OCI-LY1 (cell line): ENCODE measurements at regions not wholly inside any gene's neighbourhood (a gene's known extent, or its start where the extent isn't known, plus 50 kb on each side); places are given as distances from the start of the nearest gene placed in this dataset.

Experiments used
- H2AFZ ChIP-seq: fragments of 200-600 bp; sonication (generic), shearing (Covaris generic); 2 replicates; pipeline ENCODE4 v1.6.0; 2014; ENCODE audit warnings: antibody characterized with exemption, mild to moderate bottlenecking, low read length
- H3F3A ChIP-seq: fragments of 200-600 bp; sonication (generic), shearing (Covaris generic); 2 replicates; pipeline ENCODE4 v1.6.0; 2014; ENCODE audit warnings: mild to moderate bottlenecking, antibody characterized with exemption, low read length, moderate library complexity; ENCODE audit not compliant: insufficient read depth
- H3K27ac ChIP-seq: fragments of 200-600 bp; sonication (generic); 2 replicates; pipeline ENCODE4 v1.5.1; 2014; ENCODE audit warnings: low read length, mixed run types, mild to moderate bottlenecking, low read depth; ENCODE audit not compliant: poor library complexity, severe bottlenecking
- H3K27me3 ChIP-seq: fragments of 200-600 bp; sonication (generic); 2 replicates; pipeline ENCODE4 v1.6.0; 2014; ENCODE audit warnings: antibody characterized with exemption, mild to moderate bottlenecking, low read length, moderate library complexity; ENCODE audit not compliant: insufficient read depth
- H3K36me3 ChIP-seq: fragments of 200-600 bp; sonication (generic); 2 replicates; pipeline ENCODE4 v1.6.1; 2014; ENCODE audit warnings: mild to moderate bottlenecking, antibody characterized with exemption, low read length, moderate library complexity, mixed read lengths; ENCODE audit not compliant: insufficient read depth
- H3K4me1 ChIP-seq: fragments of 200-600 bp; sonication (generic); 2 replicates; pipeline ENCODE4 v1.5.1; 2014; ENCODE audit warnings: mild to moderate bottlenecking, low read length, moderate library complexity; ENCODE audit not compliant: insufficient read depth, severe bottlenecking
- H3K4me2 ChIP-seq: fragments of 200-600 bp; sonication (generic), shearing (Covaris generic); 2 replicates; pipeline ENCODE4 v1.6.1; 2014; ENCODE audit warnings: low read length
- H3K4me3 ChIP-seq: fragments of 200-600 bp; sonication (generic); 2 replicates; pipeline ENCODE4 v1.5.1; 2014; ENCODE audit warnings: low read length, low read depth, mild to moderate bottlenecking, mixed read lengths; ENCODE audit not compliant: poor library complexity, severe bottlenecking
- H3K79me2 ChIP-seq: fragments of 200-600 bp; shearing (Covaris generic); 2 replicates; pipeline ENCODE4 v1.6.1; 2016; ENCODE audit warnings: mixed run types, low read length, mixed read lengths; ENCODE audit not compliant: insufficient read depth
- H3K9ac ChIP-seq: fragments of 200-600 bp; sonication (generic), shearing (Covaris generic); 2 replicates; pipeline ENCODE4 v1.6.1; 2014; ENCODE audit warnings: mild to moderate bottlenecking, low read length, mixed read lengths
- H3K9me2 ChIP-seq: fragments of 200-600 bp; sonication (generic), shearing (Covaris generic); 2 replicates; pipeline ENCODE4 v1.6.1; 2014; ENCODE audit warnings: low read depth, mild to moderate bottlenecking, low read length, mixed read lengths
- H3K9me3 ChIP-seq: fragments of 200-600 bp; shearing (Covaris generic); 2 replicates; pipeline ENCODE4 v1.6.1; 2014; ENCODE audit warnings: low read length, mixed read lengths
- H4K20me1 ChIP-seq: fragments of 200-600 bp; sonication (generic), shearing (Covaris generic); 2 replicates; pipeline ENCODE4 v1.6.0; 2016; ENCODE audit warnings: mild to moderate bottlenecking, low read length; ENCODE audit not compliant: insufficient read depth
- EZH2 ChIP-seq: fragments of 200-600 bp; sonication (generic), shearing (Covaris generic); IDR thresholded peaks from 2 replicates; pipeline ENCODE4 v1.8.0; 2017; ENCODE audit warnings: borderline replicate concordance, mixed run types, mild to moderate bottlenecking, antibody characterized with exemption, low read length, moderate library complexity, mixed read lengths
- TF ChIP-seq, protein P1 (sequence below): fragments of 200-600 bp; sonication (generic), shearing (Covaris generic); IDR thresholded peaks from 2 replicates; pipeline ENCODE4 v1.5.1; 2017; ENCODE audit warnings: mild to moderate bottlenecking, antibody characterized with exemption, low read length, moderate library complexity, mixed read lengths

GRCh38 chr12:89080793-89081465, 271.4 kb downstream of the DUSP6 start:
- Histone ChIP-seq H3K4me3 (no peak overlapping the region), H3F3A (no peaks in the 10 kb centered on the region), H3K36me3 (no peaks in the 10 kb centered on the region), H3K9me2 (no peaks in the 10 kb centered on the region), H2AFZ (no peak overlapping the region), H3K27me3 (no peaks in the 10 kb centered on the region), H3K9me3 (no peaks in the 10 kb centered on the region), H3K9ac (no peak overlapping the region), H3K79me2 (no peaks in the 10 kb centered on the region), H3K4me1 (no peaks in the 10 kb centered on the region), H4K20me1 (no peaks in the 10 kb centered on the region), H3K4me2 (no peak overlapping the region), H3K27ac (no peak overlapping the region)
- TF ChIP-seq EZH2, result no peak
- TF ChIP-seq, protein P1, sequence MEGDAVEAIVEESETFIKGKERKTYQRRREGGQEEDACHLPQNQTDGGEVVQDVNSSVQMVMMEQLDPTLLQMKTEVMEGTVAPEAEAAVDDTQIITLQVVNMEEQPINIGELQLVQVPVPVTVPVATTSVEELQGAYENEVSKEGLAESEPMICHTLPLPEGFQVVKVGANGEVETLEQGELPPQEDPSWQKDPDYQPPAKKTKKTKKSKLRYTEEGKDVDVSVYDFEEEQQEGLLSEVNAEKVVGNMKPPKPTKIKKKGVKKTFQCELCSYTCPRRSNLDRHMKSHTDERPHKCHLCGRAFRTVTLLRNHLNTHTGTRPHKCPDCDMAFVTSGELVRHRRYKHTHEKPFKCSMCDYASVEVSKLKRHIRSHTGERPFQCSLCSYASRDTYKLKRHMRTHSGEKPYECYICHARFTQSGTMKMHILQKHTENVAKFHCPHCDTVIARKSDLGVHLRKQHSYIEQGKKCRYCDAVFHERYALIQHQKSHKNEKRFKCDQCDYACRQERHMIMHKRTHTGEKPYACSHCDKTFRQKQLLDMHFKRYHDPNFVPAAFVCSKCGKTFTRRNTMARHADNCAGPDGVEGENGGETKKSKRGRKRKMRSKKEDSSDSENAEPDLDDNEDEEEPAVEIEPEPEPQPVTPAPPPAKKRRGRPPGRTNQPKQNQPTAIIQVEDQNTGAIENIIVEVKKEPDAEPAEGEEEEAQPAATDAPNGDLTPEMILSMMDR, result no peak

DNA sequence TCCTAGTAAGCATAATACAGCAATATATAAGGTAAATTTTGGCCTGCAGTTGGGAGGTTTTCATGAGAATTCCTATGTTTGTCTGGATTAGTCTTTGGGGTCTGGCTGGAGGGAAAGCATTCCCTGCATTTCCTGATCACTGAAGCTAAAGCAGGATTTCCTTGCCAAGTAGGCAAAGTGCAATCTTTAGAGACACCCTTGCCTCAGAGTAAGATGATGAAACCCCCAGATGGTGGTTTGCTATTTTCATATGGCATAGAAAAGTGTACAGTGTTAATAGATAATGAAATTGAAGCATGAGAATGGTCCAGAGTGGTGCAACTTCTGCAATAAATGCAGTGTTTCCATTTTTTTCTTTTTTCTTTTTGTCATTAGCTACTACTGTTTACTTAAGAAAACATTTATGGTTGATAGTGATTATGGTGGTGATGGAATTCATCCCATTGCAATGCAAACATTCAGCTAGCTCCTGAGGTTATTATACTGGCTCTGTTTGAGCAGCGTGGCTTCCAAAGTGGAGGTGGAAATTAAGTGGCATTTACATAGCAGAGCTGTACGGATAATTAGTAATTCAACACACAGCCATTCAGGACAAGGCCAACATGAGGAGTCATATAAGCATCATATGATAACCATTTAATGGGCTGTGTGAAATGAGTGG, 276.3 kb downstream of the DUSP6 start:
- Histone ChIP-seq H3K4me2 (no peak overlapping the region), H3K4me3 (no peak overlapping the region), H3K4me1 (no peaks in the 10 kb centered on the region), H3K27ac (no peak overlapping the region), H4K20me1 (no peaks in the 10 kb centered on the region), H3K9me3 (no peaks in the 10 kb centered on the region), H3K36me3 (no peaks in the 10 kb centered on the region), H3K27me3 (no peaks in the 10 kb centered on the region), H3K9ac (no peak overlapping the region), H3F3A (no peaks in the 10 kb centered on the region), H3K79me2 (no peaks in the 10 kb centered on the region), H3K9me2 (no peaks in the 10 kb centered on the region), H2AFZ (no peak overlapping the region)
- TF ChIP-seq, protein P1, result no peak
- no peak for TF ChIP-seq EZH2

- no peak overlapping the region for H2AFZ ChIP-seq
- no peaks in the 10 kb centered on the region for H3K36me3 ChIP-seq
- H3K9me3 ChIP-seq, result no peaks in the 10 kb centered on the region
- no peaks in the 10 kb centered on the region for H4K20me1 ChIP-seq
- no peak overlapping the region for H3K9ac ChIP-seq
- no peak overlapping the region for H3K4me2 ChIP-seq
- no peaks in the 10 kb centered on the region for H3K4me1 ChIP-seq
- H3K79me2 ChIP-seq, result no peaks in the 10 kb centered on the region
- H3K4me3 ChIP-seq, result no peak overlapping the region
- TF ChIP-seq, protein P1, result no peak
- no peak for TF ChIP-seq EZH2
- no peaks in the 10 kb centered on the region for H3K9me2 ChIP-seq
- H3K27ac ChIP-seq, result no peak overlapping the region
- H3K27me3 ChIP-seq, result no peaks in the 10 kb centered on the region
- no peaks in the 10 kb centered on the region for H3F3A ChIP-seq
Observed at GRCh38 chr12:89073659-89074058, 278.6 kb downstream of the DUSP6 start.
